ENCODE measurements at regions not wholly inside any gene's neighbourhood (a gene's known extent, or its start where the extent isn't known, plus 50 kb on each side); places are given as distances from the start of the nearest gene placed in this dataset.

DNA sequence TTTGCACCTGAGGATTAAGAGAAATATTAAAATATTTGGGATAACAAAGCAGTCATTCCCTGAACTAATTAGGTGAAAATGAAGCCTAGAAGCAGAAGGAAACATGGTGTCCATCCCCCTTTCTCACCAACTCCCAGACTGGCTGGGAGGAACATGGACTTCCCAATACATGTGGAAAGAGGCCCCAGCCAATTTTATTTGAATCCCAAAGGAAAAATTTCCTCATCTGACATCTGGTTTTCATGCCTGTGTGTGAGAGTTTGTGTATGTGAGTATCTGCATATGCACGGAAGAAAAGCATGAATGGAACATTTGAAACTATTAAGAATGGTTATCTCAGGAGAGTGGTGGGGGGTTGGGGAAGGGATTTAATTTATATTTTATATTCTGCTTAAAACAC is 84.3 kb downstream of the COPS8 start:
- TF ChIP-seq, protein P1, sequence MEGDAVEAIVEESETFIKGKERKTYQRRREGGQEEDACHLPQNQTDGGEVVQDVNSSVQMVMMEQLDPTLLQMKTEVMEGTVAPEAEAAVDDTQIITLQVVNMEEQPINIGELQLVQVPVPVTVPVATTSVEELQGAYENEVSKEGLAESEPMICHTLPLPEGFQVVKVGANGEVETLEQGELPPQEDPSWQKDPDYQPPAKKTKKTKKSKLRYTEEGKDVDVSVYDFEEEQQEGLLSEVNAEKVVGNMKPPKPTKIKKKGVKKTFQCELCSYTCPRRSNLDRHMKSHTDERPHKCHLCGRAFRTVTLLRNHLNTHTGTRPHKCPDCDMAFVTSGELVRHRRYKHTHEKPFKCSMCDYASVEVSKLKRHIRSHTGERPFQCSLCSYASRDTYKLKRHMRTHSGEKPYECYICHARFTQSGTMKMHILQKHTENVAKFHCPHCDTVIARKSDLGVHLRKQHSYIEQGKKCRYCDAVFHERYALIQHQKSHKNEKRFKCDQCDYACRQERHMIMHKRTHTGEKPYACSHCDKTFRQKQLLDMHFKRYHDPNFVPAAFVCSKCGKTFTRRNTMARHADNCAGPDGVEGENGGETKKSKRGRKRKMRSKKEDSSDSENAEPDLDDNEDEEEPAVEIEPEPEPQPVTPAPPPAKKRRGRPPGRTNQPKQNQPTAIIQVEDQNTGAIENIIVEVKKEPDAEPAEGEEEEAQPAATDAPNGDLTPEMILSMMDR (IDR thresholded peaks at IDR 0.05): no peak
- TF ChIP-seq POLR2A (IDR thresholded peaks at IDR 0.05): no peak
